Sigmoid colon (tissue), 4 donors: ENCODE measurements at regions not wholly inside any gene's neighbourhood (a gene's known extent, or its start where the extent isn't known, plus 50 kb on each side); places are given as distances from the start of the nearest gene placed in this dataset.

Experiments used
- CTCF ChIP-seq, 4 experiments: fragments of 450-650 bp in 3 of 4; fragments of 200-600 bp in 1 of 4; IDR thresholded peaks; one replicate each; pipeline ENCODE4 v1.5.1; 2016 to 2019; ENCODE audit warnings: antibody characterized with exemption in 4 of 4, mild to moderate bottlenecking in 3 of 4, moderate library complexity in 2 of 4
- EP300 ChIP-seq, 4 donors: sonication (generic); formaldehyde crosslinking; IDR thresholded peaks; one replicate each; pipeline ENCODE4 v1.6.1; 2017; ENCODE audit warnings: antibody characterized with exemption in 4 of 4
- POLR2AphosphoS5 ChIP-seq, 4 donors: sonication (generic); formaldehyde crosslinking; IDR thresholded peaks; one replicate each; pipeline ENCODE4 v1.6.1; 2017; ENCODE audit warnings: antibody characterized with exemption in 4 of 4

GRCh38 chr2:153055182-153055581, 336.8 kb downstream of the ARL6IP6 start:
- TF ChIP-seq CTCF (IDR thresholded peaks at IDR 0.05) (no peak), EP300 (IDR thresholded peaks at IDR 0.05) (no peak), POLR2AphosphoS5 (IDR thresholded peaks at IDR 0.05) (no peak)
